GM23338 (cell line): ENCODE measurements at regions not wholly inside any gene's neighbourhood (a gene's known extent, or its start where the extent isn't known, plus 50 kb on each side); places are given as distances from the start of the nearest gene placed in this dataset.
A peak's percentile ranks its signal among the peaks of the same experiment; 100 is the strongest.

Source experiments
- ATAC-seq: fragments of 200-7000 bp; cut with Tn5 transposase; 3 replicates; pipeline ENCODE4 v1.9.1; 2020
- DNase-seq: peaks from one replicate; pipeline ENCODE4 v3.0.0-alpha.2; 2015; ENCODE audit warnings: low spot score
- H2AFZ ChIP-seq: fragments of 200-600 bp; sonication (generic); 2 replicates; pipeline ENCODE4 v1.8.0; 2016; ENCODE audit warnings: antibody characterized with exemption, mild to moderate bottlenecking, moderate library complexity
- H3F3A ChIP-seq: fragments of 200-600 bp; sonication (generic); replicated peaks from 2 replicates; pipeline ENCODE4 v1.8.0; 2017; ENCODE audit warnings: antibody characterized with exemption, mixed run types, low read depth
- H3K27ac ChIP-seq: fragments of 200-600 bp; sonication (generic); 2 replicates; pipeline ENCODE4 v1.6.1; 2016; ENCODE audit warnings: low read depth
- H3K27me3 ChIP-seq: fragments of 200-600 bp; sonication (generic); 2 replicates; pipeline ENCODE4 v1.8.0; 2016; ENCODE audit warnings: mild to moderate bottlenecking, mixed run types, moderate library complexity; ENCODE audit not compliant: insufficient read depth
- H3K36me3 ChIP-seq: fragments of 200-600 bp; sonication (generic); 2 replicates; pipeline ENCODE4 v1.8.0; 2016; ENCODE audit warnings: mild to moderate bottlenecking; ENCODE audit not compliant: insufficient read depth
- H3K4me1 ChIP-seq: fragments of 200-600 bp; sonication (generic); 2 replicates; pipeline ENCODE4 v1.8.0; 2016; ENCODE audit warnings: mild to moderate bottlenecking, moderate library complexity; ENCODE audit not compliant: insufficient read depth
- H3K4me2 ChIP-seq: fragments of 200-600 bp; sonication (generic); 2 replicates; pipeline ENCODE4 v1.7.1; 2017; ENCODE audit warnings: mixed run types
- H3K4me3 ChIP-seq: fragments of 200-600 bp; sonication (generic); 2 replicates; pipeline ENCODE4 v1.6.1; 2016; ENCODE audit warnings: mixed run types
- H3K79me2 ChIP-seq: fragments of 200-600 bp; sonication (generic); replicated peaks from 2 replicates; pipeline ENCODE4 v1.8.0; 2017; ENCODE audit warnings: mild to moderate bottlenecking; ENCODE audit not compliant: insufficient read depth
- H3K9me2 ChIP-seq: fragments of 200-600 bp; sonication (generic); 2 replicates; pipeline ENCODE4 v1.8.0; 2017; ENCODE audit not compliant: insufficient read depth
- H4K20me1 ChIP-seq: fragments of 200-600 bp; sonication (generic); replicated peaks from 2 replicates; pipeline ENCODE4 v1.8.0; 2017; ENCODE audit warnings: mild to moderate bottlenecking; ENCODE audit not compliant: insufficient read depth
- H3K27ac Mint-ChIP-seq: 2 replicates; pipeline ENCODE4 v1.8.0; 2020; ENCODE audit warnings: inconsistent platforms, mild to moderate bottlenecking, moderate library complexity, mixed read lengths
- H3K27me3 Mint-ChIP-seq: 3 replicates; pipeline ENCODE4 v1.8.0; 2022; ENCODE audit warnings: low read depth, mild to moderate bottlenecking, moderate library complexity, mixed read lengths, inconsistent platforms; ENCODE audit not compliant: insufficient read depth, poor library complexity
- H3K36me3 Mint-ChIP-seq: 3 replicates; pipeline ENCODE4 v1.8.0; 2021; ENCODE audit warnings: low read depth, mild to moderate bottlenecking, inconsistent platforms, moderate library complexity, mixed read lengths
- H3K4me1 Mint-ChIP-seq: 3 replicates; pipeline ENCODE4 v1.8.0; 2020; ENCODE audit warnings: mild to moderate bottlenecking, inconsistent platforms, mixed read lengths
- H3K4me3 Mint-ChIP-seq: 3 replicates; pipeline ENCODE4 v1.8.0; 2021; ENCODE audit warnings: moderate library complexity, mild to moderate bottlenecking, inconsistent platforms, mixed read lengths
- H3K9me3 Mint-ChIP-seq: 3 replicates; pipeline ENCODE4 v1.8.0; 2020; ENCODE audit warnings: moderate library complexity, mild to moderate bottlenecking, inconsistent platforms, mixed read lengths
- CREB1 ChIP-seq: fragments of 250-450 bp; sonication (Bioruptor Pico); IDR thresholded peaks from 2 replicates; pipeline ENCODE4 v1.5.0; 2020; ENCODE audit warnings: low read depth, mild to moderate bottlenecking, moderate library complexity
- CTCF ChIP-seq, 2 experiments: fragments of 200-600 bp in 1 of 2; sonication (generic) in 1 of 2; conservative IDR thresholded peaks; 2 replicates each; pipeline versions ENCODE4 v1.5.1 to v1.6.1; 2016 to 2017; ENCODE audit warnings: antibody characterized with exemption in 2 of 2, low read depth in 2 of 2, mild to moderate bottlenecking in 2 of 2, moderate library complexity in 1 of 2
- ETS1 ChIP-seq: IDR thresholded peaks from 2 replicates; pipeline ENCODE4 v1.6.1; 2016; ENCODE audit warnings: antibody characterized with exemption
- EZH2 ChIP-seq: fragments of 200-600 bp; sonication (generic); IDR thresholded peaks from one replicate; pipeline ENCODE4 v1.8.0; 2017; ENCODE audit warnings: antibody characterized with exemption, mild to moderate bottlenecking, low read depth; ENCODE audit not compliant: unreplicated experiment
- EZH2phosphoT487 ChIP-seq: fragments of 200-600 bp; sonication (generic); IDR thresholded peaks from one replicate; pipeline ENCODE4 v1.8.1; 2018; ENCODE audit warnings: antibody characterized with exemption; ENCODE audit not compliant: unreplicated experiment
- JUNB ChIP-seq: IDR thresholded peaks from one replicate; pipeline ENCODE4 v1.6.1; 2016; ENCODE audit warnings: antibody characterized with exemption; ENCODE audit not compliant: unreplicated experiment
- NANOG ChIP-seq: IDR thresholded peaks from 2 replicates; pipeline ENCODE4 v1.6.1; 2016; ENCODE audit warnings: antibody characterized with exemption, borderline replicate concordance
- POLR2AphosphoS5 ChIP-seq: IDR thresholded peaks from 2 replicates; pipeline ENCODE4 v1.6.1; 2016; ENCODE audit warnings: antibody characterized with exemption, low read depth
- REST ChIP-seq: IDR thresholded peaks from one replicate; pipeline ENCODE4 v1.6.1; 2018; ENCODE audit warnings: antibody characterized with exemption; ENCODE audit not compliant: unreplicated experiment
- STAT1 ChIP-seq: IDR thresholded peaks from one replicate; pipeline ENCODE4 v1.6.1; 2016; ENCODE audit warnings: antibody characterized with exemption; ENCODE audit not compliant: unreplicated experiment
- ZNF114 ChIP-seq: fragments of 250-450 bp; sonication (Bioruptor Pico); IDR thresholded peaks from 2 replicates; pipeline ENCODE4 v1.5.0; 2020; ENCODE audit warnings: mild to moderate bottlenecking, moderate library complexity
- ZNF331 ChIP-seq: fragments of 250-450 bp; sonication (Bioruptor Pico); IDR thresholded peaks from 2 replicates; pipeline ENCODE4 v1.5.0; 2020; ENCODE audit warnings: low read depth, mild to moderate bottlenecking, moderate library complexity

GRCh38 chr13:54536112-54536511, 1507.5 kb downstream of the OLFM4 start:
- H3K4me1 Mint-ChIP-seq, result no peaks in the 10 kb centered on the region; the same call in 2 of the 3 replicates
- TF ChIP-seq NANOG, result no peak
- no peak for TF ChIP-seq CREB1 (CRISPR knock-in tag)
- peak; percentile 62 to 68 for TF ChIP-seq CTCF (conservative IDR thresholded peaks at IDR 0.05; ENCODE audit: low read depth in 2 of 2)
- no peak for TF ChIP-seq REST
- no peak for TF ChIP-seq ETS1
- TF ChIP-seq ZNF114 (CRISPR knock-in tag), result no peak
- H3K27ac ChIP-seq, result no peak overlapping the region
- H3K4me3 ChIP-seq, result no peak overlapping the region
- H3K79me2 ChIP-seq, result no peaks in the 10 kb centered on the region
- H3K27me3 Mint-ChIP-seq, result no peaks in the 10 kb centered on the region
- H3K9me3 Mint-ChIP-seq, result no peaks in the 10 kb centered on the region; the same call in 2 of the 3 replicates
- peak; percentile 76 for ATAC-seq
- no peak overlapping the region for H3K4me3 Mint-ChIP-seq
- no peaks in the 10 kb centered on the region for H3K9me2 ChIP-seq
- H3K4me2 ChIP-seq, result no peak overlapping the region
- H3K36me3 Mint-ChIP-seq, result no peaks in the 10 kb centered on the region
- no peak overlapping the region for H2AFZ ChIP-seq
- H4K20me1 ChIP-seq, result no peaks in the 10 kb centered on the region
- H3K36me3 ChIP-seq, result no peaks in the 10 kb centered on the region
- H3K4me1 ChIP-seq, result no peaks in the 10 kb centered on the region
- no peaks in the 10 kb centered on the region for H3K27me3 ChIP-seq
- peak; percentile 74 for DNase-seq
- H3F3A ChIP-seq, result no peaks in the 10 kb centered on the region
- H3K27ac Mint-ChIP-seq, result peak overlapping the region; percentile 39; the same call in 1 of the 2 replicates

- Mint-ChIP-seq H3K27ac (no peak overlapping the region), H3K4me3 (no peak overlapping the region), H3K4me1 (no peaks in the 10 kb centered on the region), H3K9me3 (no peaks in the 10 kb centered on the region; the same call in 2 of the 3 replicates), H3K36me3 (no peaks in the 10 kb centered on the region), H3K27me3 (no peaks in the 10 kb centered on the region)
- no peak overlapping the region for H2AFZ ChIP-seq
- no peaks in the 10 kb centered on the region for H4K20me1 ChIP-seq
- DNase-seq (no peak), ATAC-seq (no peak)
- no peaks in the 10 kb centered on the region for H3K9me2 ChIP-seq
- no peaks in the 10 kb centered on the region for H3F3A ChIP-seq
- H3K36me3 ChIP-seq, result no peaks in the 10 kb centered on the region
- H3K4me3 ChIP-seq, result no peak overlapping the region
- H3K27ac ChIP-seq, result no peak overlapping the region
- H3K27me3 ChIP-seq, result no peaks in the 10 kb centered on the region
- H3K4me2 ChIP-seq, result no peak overlapping the region
- peaks cover 8% of the 10 kb centered on the region; the same call in 1 of the 2 replicates for H3K4me1 ChIP-seq
- H3K79me2 ChIP-seq, result no peaks in the 10 kb centered on the region
- TF ChIP-seq EZH2phosphoT487, result no peak
- TF ChIP-seq STAT1, result no peak
- no peak for TF ChIP-seq JUNB
- TF ChIP-seq EZH2, result no peak
- TF ChIP-seq NANOG, result no peak
- TF ChIP-seq REST, result no peak
- TF ChIP-seq ETS1, result no peak
- no peak for TF ChIP-seq POLR2AphosphoS5
- TF ChIP-seq ZNF114 (CRISPR knock-in tag), result no peak
- TF ChIP-seq ZNF331, result no peak
- no peak for TF ChIP-seq CREB1 (CRISPR knock-in tag)
Measured at GRCh38 chr13:54563286-54563685, 1534.7 kb downstream of the OLFM4 start.
